Glutamatergic neuron (in vitro differentiated cells): ENCODE measurements at regions not wholly inside any gene's neighbourhood (a gene's known extent, or its start where the extent isn't known, plus 50 kb on each side); places are given as distances from the start of the nearest gene placed in this dataset.

Source experiments
- DNase-seq: peaks from one replicate; pipeline ENCODE4 v3.0.0; 2022
- H3K27ac Mint-ChIP-seq: one replicate; pipeline ENCODE4 v1.8.0; 2020; ENCODE audit warnings: mild to moderate bottlenecking, mixed read lengths, inconsistent platforms; ENCODE audit not compliant: unreplicated experiment
- H3K27me3 Mint-ChIP-seq: one replicate; pipeline ENCODE4 v1.8.0; 2020; ENCODE audit warnings: mild to moderate bottlenecking, moderate library complexity, mixed read lengths, inconsistent platforms; ENCODE audit not compliant: unreplicated experiment
- H3K36me3 Mint-ChIP-seq: one replicate; pipeline ENCODE4 v1.8.0; 2020; ENCODE audit warnings: mild to moderate bottlenecking, mixed read lengths, inconsistent platforms; ENCODE audit not compliant: unreplicated experiment
- H3K4me1 Mint-ChIP-seq: one replicate; pipeline ENCODE4 v1.8.0; 2020; ENCODE audit warnings: mild to moderate bottlenecking, low read depth, mixed read lengths, inconsistent platforms; ENCODE audit not compliant: unreplicated experiment
- H3K4me3 Mint-ChIP-seq: one replicate; pipeline ENCODE4 v1.8.0; 2020; ENCODE audit warnings: mild to moderate bottlenecking, mixed read lengths, inconsistent platforms; ENCODE audit not compliant: unreplicated experiment
- H3K9me3 Mint-ChIP-seq: one replicate; pipeline ENCODE4 v1.8.0; 2020; ENCODE audit warnings: mild to moderate bottlenecking, moderate library complexity, mixed read lengths, inconsistent platforms; ENCODE audit not compliant: unreplicated experiment
- TF ChIP-seq, protein P1 (sequence below): fragments of 200-600 bp; sonication (generic); IDR thresholded peaks from one replicate; pipeline ENCODE4 v1.5.0; 2021; ENCODE audit not compliant: partially characterized antibody, unreplicated experiment

DNA sequence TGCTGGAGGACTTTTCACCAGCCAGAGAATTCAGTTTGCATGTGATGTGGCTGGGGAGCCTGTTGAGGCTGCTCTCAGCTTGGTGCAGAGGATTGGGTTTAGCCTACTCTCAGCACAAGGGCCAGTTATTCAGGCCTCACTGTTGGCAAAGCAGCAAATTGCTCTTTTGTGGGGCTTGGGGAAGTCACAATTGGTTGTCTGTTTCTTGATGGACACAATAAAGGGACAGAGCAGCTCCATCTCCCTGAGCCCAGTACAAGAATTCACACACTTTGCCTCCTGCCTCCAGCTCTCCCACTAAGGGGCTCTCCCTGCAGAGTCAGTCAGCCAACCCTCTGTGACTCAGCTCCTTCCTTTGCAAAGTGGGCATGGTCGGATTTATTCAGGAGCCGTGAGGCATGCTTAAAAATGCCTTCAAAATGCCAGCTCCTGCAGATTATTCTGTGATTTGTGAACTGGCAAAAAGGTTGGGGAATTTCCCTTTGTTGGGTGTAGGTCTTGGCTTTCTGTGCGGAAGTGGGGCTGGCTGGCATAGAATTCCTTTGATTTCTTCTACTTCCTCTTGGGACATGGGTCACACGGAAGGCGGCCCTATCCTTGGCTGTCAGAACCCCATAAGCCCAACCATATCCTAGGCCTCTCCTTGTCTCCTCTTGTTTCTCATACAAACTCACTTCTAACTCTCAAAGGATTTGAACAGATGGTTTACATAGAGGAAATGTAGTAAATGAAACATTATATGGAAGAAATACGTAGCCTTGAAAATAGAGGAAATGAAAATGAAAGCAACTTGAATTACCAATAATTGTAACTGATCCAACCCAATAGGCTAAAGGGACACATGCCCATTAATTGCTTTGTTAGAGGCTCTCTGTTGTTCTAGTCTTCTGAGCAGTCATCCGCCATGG lies 118.7 kb upstream of the CD180 start:
- no peak overlapping the region for H3K27ac Mint-ChIP-seq
- H3K36me3 Mint-ChIP-seq, result peaks cover 5% of the 10 kb centered on the region
- no peak for DNase-seq
- TF ChIP-seq, protein P1, sequence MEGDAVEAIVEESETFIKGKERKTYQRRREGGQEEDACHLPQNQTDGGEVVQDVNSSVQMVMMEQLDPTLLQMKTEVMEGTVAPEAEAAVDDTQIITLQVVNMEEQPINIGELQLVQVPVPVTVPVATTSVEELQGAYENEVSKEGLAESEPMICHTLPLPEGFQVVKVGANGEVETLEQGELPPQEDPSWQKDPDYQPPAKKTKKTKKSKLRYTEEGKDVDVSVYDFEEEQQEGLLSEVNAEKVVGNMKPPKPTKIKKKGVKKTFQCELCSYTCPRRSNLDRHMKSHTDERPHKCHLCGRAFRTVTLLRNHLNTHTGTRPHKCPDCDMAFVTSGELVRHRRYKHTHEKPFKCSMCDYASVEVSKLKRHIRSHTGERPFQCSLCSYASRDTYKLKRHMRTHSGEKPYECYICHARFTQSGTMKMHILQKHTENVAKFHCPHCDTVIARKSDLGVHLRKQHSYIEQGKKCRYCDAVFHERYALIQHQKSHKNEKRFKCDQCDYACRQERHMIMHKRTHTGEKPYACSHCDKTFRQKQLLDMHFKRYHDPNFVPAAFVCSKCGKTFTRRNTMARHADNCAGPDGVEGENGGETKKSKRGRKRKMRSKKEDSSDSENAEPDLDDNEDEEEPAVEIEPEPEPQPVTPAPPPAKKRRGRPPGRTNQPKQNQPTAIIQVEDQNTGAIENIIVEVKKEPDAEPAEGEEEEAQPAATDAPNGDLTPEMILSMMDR, result no peak
- H3K9me3 Mint-ChIP-seq, result peaks cover 2% of the 10 kb centered on the region
- H3K4me3 Mint-ChIP-seq, result no peak overlapping the region
- peaks cover 3% of the 10 kb centered on the region for H3K27me3 Mint-ChIP-seq
- H3K4me1 Mint-ChIP-seq, result peaks cover 4% of the 10 kb centered on the region

DNA sequence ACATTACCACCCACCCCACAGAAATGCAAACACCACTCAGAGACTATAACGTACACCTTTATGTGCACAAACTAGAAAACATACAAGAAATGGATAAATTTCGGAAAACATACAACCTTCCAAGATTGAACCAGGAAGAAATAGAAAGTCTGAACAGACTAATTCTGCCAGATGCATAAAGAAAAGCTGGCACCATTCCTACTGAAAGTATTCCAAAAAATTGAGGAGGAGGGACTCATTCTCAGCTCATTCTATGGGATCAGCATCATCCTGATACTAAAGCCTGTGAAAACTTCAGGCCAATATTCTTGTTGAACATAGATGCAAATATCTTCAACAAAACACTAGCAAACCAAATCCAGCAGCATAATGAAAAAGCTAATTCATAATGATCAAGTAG lies 115.1 kb upstream of the CD180 start:
- Mint-ChIP-seq H3K27me3 (peaks cover 3% of the 10 kb centered on the region), H3K4me1 (peaks cover 4% of the 10 kb centered on the region), H3K4me3 (no peak overlapping the region), H3K36me3 (no peaks in the 10 kb centered on the region), H3K27ac (no peak overlapping the region), H3K9me3 (peaks cover 2% of the 10 kb centered on the region)
- TF ChIP-seq, protein P1, result no peak
- no peak for DNase-seq

DNA sequence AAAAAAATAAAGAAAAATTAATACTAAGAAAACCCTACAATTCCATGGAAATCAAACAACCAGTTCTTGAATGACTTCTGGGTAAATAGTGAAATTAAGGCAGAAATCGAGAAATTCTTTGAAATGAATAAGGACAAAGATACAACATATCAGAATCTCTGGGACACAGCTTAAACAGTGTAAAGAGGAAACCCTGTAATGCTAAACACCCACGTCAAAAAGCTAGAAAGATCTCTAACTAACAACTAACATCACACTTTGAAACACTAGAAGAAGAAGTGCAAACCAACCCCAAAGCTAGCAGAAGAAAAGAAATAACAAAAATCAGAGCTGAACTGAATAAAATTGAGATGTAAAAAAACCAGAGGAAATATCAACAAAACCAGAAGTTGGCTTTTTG lies 114.6 kb upstream of the CD180 start:
- DNase-seq, result no peak
- Mint-ChIP-seq H3K27me3 (peaks cover 3% of the 10 kb centered on the region), H3K4me3 (no peak overlapping the region), H3K27ac (no peak overlapping the region), H3K4me1 (peaks cover 4% of the 10 kb centered on the region), H3K36me3 (no peaks in the 10 kb centered on the region), H3K9me3 (peaks cover 2% of the 10 kb centered on the region)
- TF ChIP-seq, protein P1, result no peak

DNA sequence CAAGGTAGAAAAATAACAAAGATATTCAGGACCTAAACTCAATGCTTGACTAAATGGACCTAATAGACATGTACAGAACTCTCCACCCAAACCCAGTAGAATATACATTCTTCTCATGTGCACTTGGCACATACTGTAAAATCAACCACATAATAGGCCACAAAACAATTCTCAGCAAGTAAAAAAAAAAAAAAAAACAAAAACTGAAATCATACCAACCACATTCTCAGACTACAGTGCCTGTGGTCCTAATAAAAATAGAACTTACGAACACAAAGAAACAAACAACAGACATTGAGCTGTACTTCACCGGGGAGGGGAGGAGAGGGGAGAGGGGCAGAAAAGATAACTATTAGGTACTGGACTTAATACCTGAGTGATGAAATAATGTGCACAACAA lies 114.1 kb upstream of the CD180 start:
- H3K27me3 Mint-ChIP-seq, result peaks cover 3% of the 10 kb centered on the region
- H3K4me3 Mint-ChIP-seq, result no peak overlapping the region
- peaks cover 2% of the 10 kb centered on the region for H3K9me3 Mint-ChIP-seq
- H3K36me3 Mint-ChIP-seq, result no peaks in the 10 kb centered on the region
- H3K4me1 Mint-ChIP-seq, result peaks cover 4% of the 10 kb centered on the region
- TF ChIP-seq, protein P1, result no peak
- H3K27ac Mint-ChIP-seq, result no peak overlapping the region
- no peak for DNase-seq

DNA sequence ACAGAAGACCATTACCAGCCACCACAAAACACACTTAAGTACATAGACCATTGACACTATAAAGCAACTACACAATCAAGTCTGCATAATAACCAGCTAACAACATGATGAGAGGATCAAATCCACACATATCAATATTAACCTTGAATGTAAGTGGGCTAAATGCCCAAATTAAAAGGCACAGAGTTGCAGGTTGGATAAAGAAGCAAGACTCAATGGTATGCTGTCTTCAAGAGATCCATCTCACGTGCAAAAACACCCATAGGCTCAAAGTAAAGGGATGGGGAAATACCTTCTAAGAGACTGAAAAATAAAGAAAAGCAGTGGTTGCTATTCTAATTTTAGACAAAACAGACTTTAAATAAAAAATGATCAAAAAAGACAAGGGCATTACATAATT lies 113.6 kb upstream of the CD180 start:
- Mint-ChIP-seq H3K4me1 (no peaks in the 10 kb centered on the region), H3K36me3 (no peaks in the 10 kb centered on the region), H3K27me3 (peaks cover under 1% of the 10 kb centered on the region), H3K27ac (no peak overlapping the region), H3K4me3 (no peak overlapping the region), H3K9me3 (peaks cover 5% of the 10 kb centered on the region)
- TF ChIP-seq, protein P1, result no peak
- no peak for DNase-seq
